Esophagus squamous epithelium (tissue), 4 donors: ENCODE measurements at regions not wholly inside any gene's neighbourhood (a gene's known extent, or its start where the extent isn't known, plus 50 kb on each side); places are given as distances from the start of the nearest gene placed in this dataset.

ENCODE experiments used
- CTCF ChIP-seq, 6 experiments: fragments of 450-650 bp in 4 of 6; fragments of 200-600 bp in 2 of 6; sonication (generic) in 2 of 6; IDR thresholded peaks; one replicate each; pipeline ENCODE4 v1.5.1; 2016 to 2019; ENCODE audit warnings: antibody characterized with exemption in 6 of 6, mild to moderate bottlenecking in 4 of 6, moderate library complexity in 4 of 6
- POLR2A ChIP-seq, 4 donors: fragments of 450-650 bp; IDR thresholded peaks; one replicate each; pipeline ENCODE4 v1.6.1; 2017; ENCODE audit warnings: antibody characterized with exemption in 4 of 4, mild to moderate bottlenecking in 4 of 4, moderate library complexity in 3 of 4

GRCh38 chr1:190736971-190737590 is 259.4 kb upstream of the BRINP3 start:
- TF ChIP-seq CTCF (IDR thresholded peaks at IDR 0.05): no peak
- no peak for TF ChIP-seq POLR2A (IDR thresholded peaks at IDR 0.05)
